ENCODE measurements at regions not wholly inside any gene's neighbourhood (a gene's known extent, or its start where the extent isn't known, plus 50 kb on each side); places are given as distances from the start of the nearest gene placed in this dataset.

- Histone ChIP-seq H3K27me3 (no peaks in the 10 kb centered on the region), H3K4me3 (no peak overlapping the region), H3K36me3 (no peaks in the 10 kb centered on the region), H3K4me1 (peaks cover 0 to 37% (median 23%) of the 10 kb centered on the region in 4 donors), H3K27ac (peak overlapping the region in 1 of 4 donors; percentile 65), H3K9me3 (no peaks in the 10 kb centered on the region)
- WGBS, 2 donors, result 83 to 88% methylated on average over 5 of the region's 5 CpGs
- TF ChIP-seq POLR2AphosphoS5 (IDR thresholded peaks at IDR 0.05) (no peak), POLR2A (IDR thresholded peaks at IDR 0.05) (no peak), CTCF (IDR thresholded peaks at IDR 0.05) (no peak), EP300 (IDR thresholded peaks at IDR 0.05) (no peak)
- DNase-seq, result no peak
- intact Hi-C loops (cut with DNase I), result no loop called here
These were observed 105.1 kb upstream of the LIMCH1 start for GRCh38 chr4:41432881-41433280.

- TF ChIP-seq EP300 (IDR thresholded peaks at IDR 0.05) (no peak), POLR2A (IDR thresholded peaks at IDR 0.05) (no peak), POLR2AphosphoS5 (IDR thresholded peaks at IDR 0.05) (no peak), CTCF (IDR thresholded peaks at IDR 0.05) (no peak)
- Histone ChIP-seq H3K4me3 (no peak overlapping the region), H3K36me3 (no peaks in the 10 kb centered on the region), H3K27me3 (no peaks in the 10 kb centered on the region), H3K4me1 (peaks cover 0 to 34% (median 22%) of the 10 kb centered on the region in 4 donors), H3K9me3 (no peaks in the 10 kb centered on the region), H3K27ac (no peak overlapping the region)
- 79 to 89% methylated on average over 3 of the region's 3 CpGs for WGBS, 2 donors
- intact Hi-C loops (cut with DNase I), result no loop called here
- no peak for DNase-seq
These were observed 104.6 kb upstream of the LIMCH1 start for GRCh38 chr4:41433361-41433760.

- 92 to 98% methylated on average over 1 of the region's 1 CpG for WGBS, 2 donors
- Histone ChIP-seq H3K36me3 (no peaks in the 10 kb centered on the region), H3K27ac (no peak overlapping the region), H3K9me3 (no peaks in the 10 kb centered on the region), H3K27me3 (no peaks in the 10 kb centered on the region), H3K4me3 (no peak overlapping the region), H3K4me1 (peaks cover 0 to 28% (median 17%) of the 10 kb centered on the region in 4 donors)
- intact Hi-C loops (cut with DNase I), result no loop called here
- no peak for DNase-seq
- TF ChIP-seq POLR2A (IDR thresholded peaks at IDR 0.05), result no peak
- no peak for TF ChIP-seq CTCF (IDR thresholded peaks at IDR 0.05)
- no peak for TF ChIP-seq POLR2AphosphoS5 (IDR thresholded peaks at IDR 0.05)
- no peak for TF ChIP-seq EP300 (IDR thresholded peaks at IDR 0.05)
These were observed 102.4 kb upstream of the LIMCH1 start for GRCh38 chr4:41435510-41435909.

- Histone ChIP-seq H3K4me1 (peaks cover 0 to 24% (median 17%) of the 10 kb centered on the region in 4 donors), H3K9me3 (no peaks in the 10 kb centered on the region), H3K36me3 (no peaks in the 10 kb centered on the region), H3K27me3 (no peaks in the 10 kb centered on the region), H3K27ac (peak overlapping the region in 3 of 4 donors; percentile 40 to 44 (median 42)), H3K4me3 (no peak overlapping the region)
- 86 to 92% methylated on average over 4 of the region's 4 CpGs for WGBS, 2 donors
- intact Hi-C loops (cut with DNase I), result no loop called here
- DNase-seq, result no peak
- no peak for TF ChIP-seq POLR2A (IDR thresholded peaks at IDR 0.05)
- no peak for TF ChIP-seq POLR2AphosphoS5 (IDR thresholded peaks at IDR 0.05)
- TF ChIP-seq EP300 (IDR thresholded peaks at IDR 0.05), result no peak
- TF ChIP-seq CTCF (IDR thresholded peaks at IDR 0.05), result no peak
These were observed 101.5 kb upstream of the LIMCH1 start for GRCh38 chr4:41436419-41436818.

GRCh38 chr4:41437111-41437536 lies 100.8 kb upstream of the LIMCH1 start:
- 64 to 80% methylated on average over 2 of the region's 2 CpGs for WGBS, 2 donors
- Histone ChIP-seq H3K9me3 (no peaks in the 10 kb centered on the region), H3K27me3 (no peaks in the 10 kb centered on the region), H3K27ac (peak overlapping the region in 3 of 4 donors; percentile 40 to 44 (median 42)), H3K4me1 (peaks cover 0 to 23% (median 16%) of the 10 kb centered on the region in 4 donors), H3K36me3 (no peaks in the 10 kb centered on the region), H3K4me3 (no peak overlapping the region)
- TF ChIP-seq POLR2AphosphoS5 (IDR thresholded peaks at IDR 0.05), result no peak
- no peak for TF ChIP-seq EP300 (IDR thresholded peaks at IDR 0.05)
- TF ChIP-seq POLR2A (IDR thresholded peaks at IDR 0.05), result no peak
- TF ChIP-seq CTCF (IDR thresholded peaks at IDR 0.05), result no peak
- intact Hi-C loops (cut with DNase I), result no loop called here
- no peak for DNase-seq

All from sigmoid colon (tissue), 6 donors.